ENCODE measurements at regions not wholly inside any gene's neighbourhood (a gene's known extent, or its start where the extent isn't known, plus 50 kb on each side); places are given as distances from the start of the nearest gene placed in this dataset.
"Not testable (repeated sequence)": the region's sequence is repeated elsewhere in the genome, so short reads cannot be mapped to it uniquely, and the experiment has no call there.

DNA sequence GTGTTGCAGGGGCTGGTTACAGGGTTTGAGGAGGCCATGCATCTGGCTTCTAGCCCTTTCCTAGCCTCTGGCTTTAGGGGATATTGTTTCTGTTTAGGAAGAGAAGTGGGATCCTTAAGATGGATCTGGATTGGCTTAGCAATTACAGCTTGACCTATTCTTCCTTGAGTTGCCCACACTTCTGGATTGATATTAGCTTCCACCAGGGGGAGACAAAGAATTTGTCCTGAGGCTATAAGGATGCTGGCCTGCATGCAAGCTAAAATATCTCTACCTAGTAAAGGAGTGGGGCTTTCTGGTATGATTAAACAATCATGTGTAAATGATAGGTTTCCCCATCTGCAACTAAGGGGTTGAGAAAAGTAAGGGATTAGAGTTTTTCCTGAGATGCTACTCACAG lies 117.2 kb downstream of the TEX13C start:
- H3K27me3 ChIP-seq (replicated peaks in 1 of 7), result no peaks in the 10 kb centered on the region
- intact Hi-C loops (cut with DNase I; ENCODE audit: low total_unique reads), result no loop called here
- TF ChIP-seq POLR2A (IDR thresholded peaks at IDR 0.05) (no peak), POLR2AphosphoS5 (IDR thresholded peaks at IDR 0.05) (no peak)
- TF ChIP-seq, protein P1, sequence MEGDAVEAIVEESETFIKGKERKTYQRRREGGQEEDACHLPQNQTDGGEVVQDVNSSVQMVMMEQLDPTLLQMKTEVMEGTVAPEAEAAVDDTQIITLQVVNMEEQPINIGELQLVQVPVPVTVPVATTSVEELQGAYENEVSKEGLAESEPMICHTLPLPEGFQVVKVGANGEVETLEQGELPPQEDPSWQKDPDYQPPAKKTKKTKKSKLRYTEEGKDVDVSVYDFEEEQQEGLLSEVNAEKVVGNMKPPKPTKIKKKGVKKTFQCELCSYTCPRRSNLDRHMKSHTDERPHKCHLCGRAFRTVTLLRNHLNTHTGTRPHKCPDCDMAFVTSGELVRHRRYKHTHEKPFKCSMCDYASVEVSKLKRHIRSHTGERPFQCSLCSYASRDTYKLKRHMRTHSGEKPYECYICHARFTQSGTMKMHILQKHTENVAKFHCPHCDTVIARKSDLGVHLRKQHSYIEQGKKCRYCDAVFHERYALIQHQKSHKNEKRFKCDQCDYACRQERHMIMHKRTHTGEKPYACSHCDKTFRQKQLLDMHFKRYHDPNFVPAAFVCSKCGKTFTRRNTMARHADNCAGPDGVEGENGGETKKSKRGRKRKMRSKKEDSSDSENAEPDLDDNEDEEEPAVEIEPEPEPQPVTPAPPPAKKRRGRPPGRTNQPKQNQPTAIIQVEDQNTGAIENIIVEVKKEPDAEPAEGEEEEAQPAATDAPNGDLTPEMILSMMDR (IDR thresholded peaks at IDR 0.05 in 8 of 11, conservative IDR thresholded peaks at IDR 0.05 in 3 of 11), result no peak
- H3K27ac ChIP-seq, result no peak overlapping the region
- H3K4me1 ChIP-seq, result no peaks in the 10 kb centered on the region
- H3K4me3 ChIP-seq, result no peak overlapping the region
- H3K9me3 ChIP-seq, result no peaks in the 10 kb centered on the region
- DNase-seq, result no peak
- H3K36me3 ChIP-seq, result no peaks in the 10 kb centered on the region

DNA sequence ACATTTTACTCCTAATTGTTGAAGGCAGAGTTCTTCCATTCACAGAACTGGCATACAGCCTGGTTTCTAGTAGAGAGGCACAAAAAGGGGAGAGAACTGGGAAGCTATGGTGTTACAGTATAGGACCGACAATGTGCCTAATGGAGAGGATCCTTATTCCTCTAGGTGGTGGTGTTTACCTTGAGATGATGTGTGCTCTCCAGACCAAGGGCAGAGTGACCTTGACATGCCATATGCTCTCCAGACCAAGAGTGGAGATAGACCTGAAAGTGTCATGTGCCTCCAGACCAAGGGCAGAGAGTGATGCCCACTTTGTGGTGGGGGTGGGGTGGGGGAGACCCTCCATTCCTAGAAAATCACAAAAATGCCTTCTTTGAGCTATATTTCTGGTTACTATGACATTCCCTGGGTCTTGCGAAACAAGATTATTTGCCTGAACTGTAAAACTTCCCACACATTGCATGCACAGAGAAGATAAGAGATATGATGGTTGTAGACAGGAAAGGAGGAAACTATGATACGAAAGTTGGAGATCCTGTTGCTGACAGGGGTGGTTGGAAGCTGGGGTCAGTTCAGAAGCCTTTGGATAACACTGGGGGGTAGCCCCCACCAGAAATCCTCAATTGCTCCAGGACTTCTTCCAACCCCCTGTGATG lies 119.7 kb downstream of the TEX13C start:
- TF ChIP-seq POLR2AphosphoS5 (IDR thresholded peaks at IDR 0.05), result no peak
- no peak overlapping the region for H3K4me3 ChIP-seq
- intact Hi-C loops (cut with DNase I; ENCODE audit: low total_unique reads), result no loop called here
- no peaks in the 10 kb centered on the region for H3K27me3 ChIP-seq (replicated peaks in 1 of 7)
- no peaks in the 10 kb centered on the region for H3K36me3 ChIP-seq
- 43 to 65% (median 51%) methylated on average over 2 to 3 of the region's 3 CpGs for WGBS, 5 donors
- H3K9me3 ChIP-seq, result no peaks in the 10 kb centered on the region
- DNase-seq, result no peak
- H3K27ac ChIP-seq, result no peak overlapping the region
- H3K4me1 ChIP-seq, result no peaks in the 10 kb centered on the region

DNA sequence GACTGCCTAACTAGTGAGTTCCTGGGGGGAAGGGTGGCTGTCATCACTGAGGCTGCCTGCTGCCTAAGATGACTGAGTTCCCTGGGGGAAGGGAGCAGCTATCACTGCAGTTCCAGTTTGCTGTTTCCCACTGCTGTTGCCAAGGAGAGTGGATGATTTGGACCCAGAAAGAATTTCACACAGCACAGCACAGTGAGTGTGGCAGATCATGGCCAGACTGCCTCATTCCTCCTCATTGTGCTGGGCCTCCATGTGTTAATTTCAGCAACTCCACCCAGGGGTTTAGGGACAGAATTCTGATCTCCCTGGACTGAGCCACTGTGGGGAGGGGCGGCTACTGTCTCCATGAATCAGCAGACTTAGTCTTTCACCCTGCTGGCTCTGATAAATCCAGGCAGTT lies 125.0 kb downstream of the TEX13C start:
- Histone ChIP-seq H3K27ac (no peak overlapping the region), H3K36me3 (no peaks in the 10 kb centered on the region), H3K27me3 (replicated peaks in 1 of 7) (no peaks in the 10 kb centered on the region), H3K9me3 (peaks cover 0 to 7% (median 0%) of the 10 kb centered on the region in 8 donors), H3K4me1 (no peaks in the 10 kb centered on the region), H3K4me3 (no peak overlapping the region)
- WGBS, 5 donors, result 33 to 92% (median 79%) methylated on average over 1 of the region's 1 CpG; no CpG with 5 or more reads in 1 of the 5 donors
- no peak for TF ChIP-seq POLR2A (IDR thresholded peaks at IDR 0.05)
- TF ChIP-seq, protein P1 (IDR thresholded peaks at IDR 0.05 in 8 of 11, conservative IDR thresholded peaks at IDR 0.05 in 3 of 11), result no peak
- TF ChIP-seq POLR2AphosphoS5 (IDR thresholded peaks at IDR 0.05), result no peak
- no peak for DNase-seq
- intact Hi-C loops (cut with DNase I; ENCODE audit: low total_unique reads), result no loop called here

DNA sequence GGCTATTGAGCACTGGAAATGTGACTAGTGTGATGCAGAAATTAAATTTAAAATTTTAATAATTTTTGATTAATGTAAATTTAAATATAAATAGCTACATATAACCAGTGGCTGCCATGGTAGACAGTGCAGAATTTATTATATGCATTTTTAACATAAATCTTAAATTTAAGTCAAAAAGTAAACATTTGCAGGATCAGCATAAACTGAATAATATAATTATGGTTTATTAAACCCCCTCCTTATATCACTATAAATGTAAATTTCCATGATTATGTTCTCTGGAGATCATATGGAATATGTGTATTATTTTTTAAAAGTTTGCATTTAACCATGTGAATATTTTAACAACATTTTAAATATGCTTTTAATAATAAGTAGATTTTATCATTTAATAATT lies 155.8 kb downstream of the TEX13C start:
- Histone ChIP-seq H3K36me3 (no peaks in the 10 kb centered on the region), H3K27me3 (replicated peaks in 1 of 7) (no peaks in the 10 kb centered on the region), H3K27ac (no peak overlapping the region), H3K9me3 (no peaks in the 10 kb centered on the region), H3K4me3 (no peak overlapping the region), H3K4me1 (no peaks in the 10 kb centered on the region)
- intact Hi-C loops (cut with DNase I; ENCODE audit: low total_unique reads), result no loop called here
- no peak for DNase-seq
- TF ChIP-seq, protein P1 (IDR thresholded peaks at IDR 0.05 in 8 of 11, conservative IDR thresholded peaks at IDR 0.05 in 3 of 11), result no peak
- TF ChIP-seq POLR2AphosphoS5 (IDR thresholded peaks at IDR 0.05), result no peak
- no peak for TF ChIP-seq POLR2A (IDR thresholded peaks at IDR 0.05)

DNA sequence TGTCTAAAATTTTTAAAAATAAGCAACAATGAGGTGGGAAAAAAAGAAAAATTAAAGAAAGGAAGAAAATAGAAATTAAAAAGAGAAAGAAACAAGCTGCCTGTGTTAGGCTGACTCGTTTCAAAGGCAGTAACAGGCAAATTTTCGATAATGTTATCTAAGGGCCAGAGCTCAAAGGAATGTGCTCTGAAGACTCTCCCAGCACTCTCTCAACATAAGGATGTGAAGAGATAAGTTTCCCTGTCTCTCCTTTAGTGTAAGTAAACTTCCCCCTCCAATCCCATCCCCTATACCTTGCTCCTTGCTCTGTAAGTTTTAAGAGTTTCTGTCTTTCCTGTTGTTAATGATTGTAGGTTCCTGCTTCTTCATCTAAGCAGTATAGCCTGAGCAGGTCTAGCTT lies 172.8 kb downstream of the TEX13C start:
- H3K27ac ChIP-seq, result no peak overlapping the region
- no peak for DNase-seq
- H3K36me3 ChIP-seq, result no peaks in the 10 kb centered on the region
- H3K4me3 ChIP-seq, result no peak overlapping the region
- TF ChIP-seq POLR2AphosphoS5 (IDR thresholded peaks at IDR 0.05), result no peak
- TF ChIP-seq, protein P1 (IDR thresholded peaks at IDR 0.05 in 8 of 11, conservative IDR thresholded peaks at IDR 0.05 in 3 of 11), result no peak
- TF ChIP-seq POLR2A (IDR thresholded peaks at IDR 0.05), result no peak
- H3K9me3 ChIP-seq, result peaks cover 0 to 12% (median 0%) of the 10 kb centered on the region in 8 donors
- intact Hi-C loops (cut with DNase I; ENCODE audit: low total_unique reads), result no loop called here
- no peaks in the 10 kb centered on the region for H3K4me1 ChIP-seq
- H3K27me3 ChIP-seq (replicated peaks in 1 of 7), result no peaks in the 10 kb centered on the region
- WGBS, 5 donors, result 52 to 91% (median 80%) methylated on average over 2 of the region's 2 CpGs

DNA sequence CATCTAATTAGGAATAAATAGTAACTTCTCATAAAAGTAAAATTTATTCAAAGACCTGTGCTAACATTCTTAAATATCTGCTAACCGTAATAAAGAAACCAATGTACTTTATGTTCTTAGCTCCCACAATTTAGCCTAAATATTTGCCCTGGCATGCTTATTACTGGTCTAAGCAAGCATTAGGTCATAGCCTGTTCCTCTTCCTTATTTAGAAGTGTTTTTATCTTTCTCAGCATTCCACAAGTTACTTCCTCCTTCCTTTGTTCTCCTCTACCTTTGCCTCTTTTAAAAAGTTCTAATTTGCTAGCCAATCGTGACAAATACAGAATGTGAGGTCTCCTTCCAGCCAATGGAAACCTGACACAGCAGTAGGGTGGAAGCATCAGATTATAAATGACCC lies 173.3 kb downstream of the TEX13C start:
- H3K27ac ChIP-seq; H3K4me3 ChIP-seq; DNase-seq; intact Hi-C loops (cut with DNase I; ENCODE audit: low total_unique reads); H3K4me1 ChIP-seq; H3K36me3 ChIP-seq; H3K27me3 ChIP-seq (replicated peaks in 1 of 7): not testable (repeated sequence)
- peaks cover 0 to 12% (median 0%) of the 10 kb centered on the region in 8 donors for H3K9me3 ChIP-seq
- 39 to 56% (median 52%) methylated on average over 2 of the region's 2 CpGs for WGBS, 5 donors

Data from spleen (tissue), 11 donors.